ENCODE measurements at regions not wholly inside any gene's neighbourhood (a gene's known extent, or its start where the extent isn't known, plus 50 kb on each side); places are given as distances from the start of the nearest gene placed in this dataset.

DNA sequence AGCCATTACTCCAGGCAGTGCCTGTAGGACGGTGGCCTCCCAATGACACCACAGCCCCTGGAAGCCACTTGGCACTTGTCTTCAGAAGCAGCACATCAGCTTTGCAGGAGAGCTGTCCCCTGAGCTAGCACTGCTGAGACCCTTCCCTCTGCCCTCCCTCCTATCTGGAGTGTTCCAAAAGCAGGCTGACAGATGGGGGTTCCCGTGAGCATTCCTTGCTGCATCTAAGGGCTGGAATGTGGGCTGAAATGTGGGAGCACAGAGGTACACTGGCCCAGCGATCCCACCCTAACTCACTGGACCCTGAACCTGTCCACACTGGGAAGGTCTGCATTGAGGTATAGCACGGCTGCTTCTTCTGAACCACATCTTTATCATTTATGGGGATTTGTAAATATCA, 230.1 kb downstream of the ANAPC1 start:
- intact Hi-C loops (cut with DNase I): no loop called here
- TF ChIP-seq CTCF (IDR thresholded peaks at IDR 0.05; ENCODE audit: borderline replicate concordance, extremely low read depth, insufficient read depth): no peak
- no peak overlapping the region for H3K27ac ChIP-seq (ENCODE audit: low read depth in 2 of 2, low read length in 2 of 2)
- no peaks in the 10 kb centered on the region for H3K36me3 ChIP-seq (ENCODE audit: control insufficient read depth in 2 of 3, insufficient read depth in 3 of 3, low read length in 3 of 3)
- peaks cover under 1 to 1% (median under 1%) of the 10 kb centered on the region in 3 donors for H3K4me1 ChIP-seq (ENCODE audit: control insufficient read depth in 2 of 3, insufficient read depth in 2 of 3, low read depth in 1 of 3, low read length in 3 of 3)
- FAIRE-seq: no peak
- H3K9ac ChIP-seq (ENCODE audit: low read length in 3 of 3): no peak overlapping the region
- H3K9me3 ChIP-seq (ENCODE audit: control insufficient read depth in 2 of 3, insufficient read depth in 1 of 3, low read length in 3 of 3): no peaks in the 10 kb centered on the region
- H3K27me3 ChIP-seq (ENCODE audit: control insufficient read depth, insufficient read depth, low read length): no peaks in the 10 kb centered on the region
- H3K4me3 ChIP-seq (ENCODE audit: low read length in 3 of 3): no peak overlapping the region
- DNase-seq: no peak

GRCh38 chr2:111654829-111655228, 229.2 kb downstream of the ANAPC1 start:
- no peaks in the 10 kb centered on the region for H3K9me3 ChIP-seq (ENCODE audit: control insufficient read depth in 2 of 3, insufficient read depth in 1 of 3, low read length in 3 of 3)
- FAIRE-seq (no peak), DNase-seq (no peak)
- no peak overlapping the region for H3K4me3 ChIP-seq (ENCODE audit: low read length in 3 of 3)
- H3K4me1 ChIP-seq (ENCODE audit: control insufficient read depth in 2 of 3, insufficient read depth in 2 of 3, low read depth in 1 of 3, low read length in 3 of 3): peaks cover 3 to 6% (median 5%) of the 10 kb centered on the region in 3 donors
- no peaks in the 10 kb centered on the region for H3K27me3 ChIP-seq (ENCODE audit: control insufficient read depth, insufficient read depth, low read length)
- H3K9ac ChIP-seq (ENCODE audit: low read length in 3 of 3): no peak overlapping the region
- H3K27ac ChIP-seq (ENCODE audit: low read depth in 2 of 2, low read length in 2 of 2): no peak overlapping the region
- no peak for TF ChIP-seq CTCF (IDR thresholded peaks at IDR 0.05; ENCODE audit: borderline replicate concordance, extremely low read depth, insufficient read depth)
- H3K36me3 ChIP-seq (ENCODE audit: control insufficient read depth in 2 of 3, insufficient read depth in 3 of 3, low read length in 3 of 3): no peaks in the 10 kb centered on the region
- intact Hi-C loops (cut with DNase I): no loop called here

- Histone ChIP-seq H3K9ac (ENCODE audit: low read length in 3 of 3) (no peak overlapping the region), H3K36me3 (ENCODE audit: control insufficient read depth in 2 of 3, insufficient read depth in 3 of 3, low read length in 3 of 3) (no peaks in the 10 kb centered on the region), H3K4me1 (ENCODE audit: control insufficient read depth in 2 of 3, insufficient read depth in 2 of 3, low read depth in 1 of 3, low read length in 3 of 3) (peaks cover 3 to 14% (median 7%) of the 10 kb centered on the region in 3 donors), H3K4me3 (ENCODE audit: low read length in 3 of 3) (no peak overlapping the region), H3K27ac (ENCODE audit: low read depth in 2 of 2, low read length in 2 of 2) (no peak overlapping the region), H3K9me3 (ENCODE audit: control insufficient read depth in 2 of 3, insufficient read depth in 1 of 3, low read length in 3 of 3) (no peaks in the 10 kb centered on the region), H3K27me3 (ENCODE audit: control insufficient read depth, insufficient read depth, low read length) (no peaks in the 10 kb centered on the region)
- DNase-seq (no peak), FAIRE-seq (no peak)
- no peak for TF ChIP-seq CTCF (IDR thresholded peaks at IDR 0.05; ENCODE audit: borderline replicate concordance, extremely low read depth, insufficient read depth)
- intact Hi-C loops (cut with DNase I): no loop called here
Observed at GRCh38 chr2:111656436-111656835, 227.6 kb downstream of the ANAPC1 start.

- no peak for FAIRE-seq
- no peak for DNase-seq
Observed at GRCh38 chr2:111656894-111657293, 227.1 kb downstream of the ANAPC1 start.

More at GRCh38 chr2:111656894-111657293, 227.1 kb downstream of the ANAPC1 start:
- Histone ChIP-seq H3K27ac (ENCODE audit: low read depth in 2 of 2, low read length in 2 of 2) (no peak overlapping the region), H3K27me3 (ENCODE audit: control insufficient read depth, insufficient read depth, low read length) (no peaks in the 10 kb centered on the region), H3K4me3 (ENCODE audit: low read length in 3 of 3) (no peak overlapping the region), H3K9me3 (ENCODE audit: control insufficient read depth in 2 of 3, insufficient read depth in 1 of 3, low read length in 3 of 3) (no peaks in the 10 kb centered on the region), H3K4me1 (ENCODE audit: control insufficient read depth in 2 of 3, insufficient read depth in 2 of 3, low read depth in 1 of 3, low read length in 3 of 3) (peaks cover 3 to 14% (median 7%) of the 10 kb centered on the region in 3 donors), H3K36me3 (ENCODE audit: control insufficient read depth in 2 of 3, insufficient read depth in 3 of 3, low read length in 3 of 3) (no peaks in the 10 kb centered on the region), H3K9ac (ENCODE audit: low read length in 3 of 3) (no peak overlapping the region)
- no peak for TF ChIP-seq CTCF (IDR thresholded peaks at IDR 0.05; ENCODE audit: borderline replicate concordance, extremely low read depth, insufficient read depth)
- intact Hi-C loops (cut with DNase I): no loop called here

Data from kidney (tissue), 13 donors.